AG10803 (cell line): ENCODE measurements at regions not wholly inside any gene's neighbourhood (a gene's known extent, or its start where the extent isn't known, plus 50 kb on each side); places are given as distances from the start of the nearest gene placed in this dataset.

Experiments
- DNase-seq: peaks from one replicate; pipeline ENCODE4 v3.0.0; 2010; ENCODE audit warnings: low read depth
- H3K4me3 ChIP-seq: 2 replicates; pipeline ENCODE4 v1.5.1; 2011; ENCODE audit warnings: mild to moderate bottlenecking, low read length, control low read depth
- CTCF ChIP-seq: conservative IDR thresholded peaks from 2 replicates; pipeline ENCODE4 v1.5.1; 2011; ENCODE audit warnings: mild to moderate bottlenecking, low read length, control low read depth, inconsistent platforms

- no peak overlapping the region for H3K4me3 ChIP-seq
- DNase-seq, result no peak
- TF ChIP-seq CTCF, result no peak
Measured at GRCh38 chr2:228707846-228708245, 526.4 kb upstream of the SPHKAP start.

GRCh38 chr2:228705318-228705717 lies 523.8 kb upstream of the SPHKAP start:
- TF ChIP-seq CTCF, result no peak
- DNase-seq, result no peak
- H3K4me3 ChIP-seq, result no peak overlapping the region

GRCh38 chr2:228703152-228703551 lies 521.7 kb upstream of the SPHKAP start:
- DNase-seq, result no peak
- no peak overlapping the region for H3K4me3 ChIP-seq
- TF ChIP-seq CTCF, result no peak

GRCh38 chr2:228701506-228701905 lies 520.0 kb upstream of the SPHKAP start:
- DNase-seq, result no peak
- TF ChIP-seq CTCF, result no peak

GRCh38 chr2:228700638-228701037 lies 519.2 kb upstream of the SPHKAP start:
- no peak for TF ChIP-seq CTCF
- peak; percentile 63 for DNase-seq
- H3K4me3 ChIP-seq, result no peak overlapping the region

More at GRCh38 chr2:228701506-228701905, 520.0 kb upstream of the SPHKAP start:
- no peak overlapping the region for H3K4me3 ChIP-seq

- no peak for DNase-seq
- no peak overlapping the region for H3K4me3 ChIP-seq
- TF ChIP-seq CTCF, result no peak
Measured at GRCh38 chr2:228699888-228700287, 518.4 kb upstream of the SPHKAP start.

- DNase-seq, result peak; percentile 19
- H3K4me3 ChIP-seq, result no peak overlapping the region
- peak; percentile 30 for TF ChIP-seq CTCF
Measured at GRCh38 chr2:228699400-228699799, 517.9 kb upstream of the SPHKAP start.
